HG02642 (cell line): ENCODE measurements at regions not wholly inside any gene's neighbourhood (a gene's known extent, or its start where the extent isn't known, plus 50 kb on each side); places are given as distances from the start of the nearest gene placed in this dataset.

ENCODE experiments used
- ATAC-seq: cut with Tn5 transposase; IDR thresholded peaks from one replicate; pipeline ENCODE4 v1.9.1; 2021; ENCODE audit warnings: mild to moderate bottlenecking; ENCODE audit not compliant: unreplicated experiment, poor library complexity

GRCh38 chr2:20150110-20150706, 74.7 kb downstream of the SDC1 start:
- ATAC-seq: no peak

GRCh38 chr2:20149703-20150030, 75.3 kb downstream of the SDC1 start:
- no peak for ATAC-seq

GRCh38 chr2:20148923-20149702, 75.8 kb downstream of the SDC1 start:
- no peak for ATAC-seq

- ATAC-seq: no peak
Observed at GRCh38 chr2:20148426-20148922, 76.5 kb downstream of the SDC1 start.

GRCh38 chr2:20147351-20147750, 77.6 kb downstream of the SDC1 start:
- no peak for ATAC-seq

GRCh38 chr2:20146401-20146800, 78.5 kb downstream of the SDC1 start:
- ATAC-seq: no peak

- ATAC-seq: peak; percentile 86
Observed at GRCh38 chr2:20145497-20146193, 79.3 kb downstream of the SDC1 start.

GRCh38 chr2:20144861-20145260, 80.1 kb downstream of the SDC1 start:
- no peak for ATAC-seq

GRCh38 chr2:20144196-20144595, 80.7 kb downstream of the SDC1 start:
- ATAC-seq: no peak

GRCh38 chr2:20143263-20143662, 81.7 kb downstream of the SDC1 start:
- ATAC-seq: no peak

GRCh38 chr2:20141806-20142205, 83.1 kb downstream of the SDC1 start:
- no peak for ATAC-seq

GRCh38 chr2:20141056-20141762, 83.7 kb downstream of the SDC1 start:
- no peak for ATAC-seq

GRCh38 chr2:20140321-20141055, 84.4 kb downstream of the SDC1 start:
- no peak for ATAC-seq

- no peak for ATAC-seq
Observed at GRCh38 chr2:20139407-20140172, 85.3 kb downstream of the SDC1 start.

- ATAC-seq: no peak
Observed at GRCh38 chr2:20138696-20139095, 86.2 kb downstream of the SDC1 start.

GRCh38 chr2:20137884-20138283, 86.5 kb upstream of the LAPTM4A start:
- ATAC-seq: no peak

- no peak for ATAC-seq
Observed at GRCh38 chr2:20137131-20137571, 85.7 kb upstream of the LAPTM4A start.

GRCh38 chr2:20136149-20136548, 84.7 kb upstream of the LAPTM4A start:
- ATAC-seq: no peak

- peak; percentile 87 for ATAC-seq
Observed at GRCh38 chr2:20135631-20136050, 84.2 kb upstream of the LAPTM4A start.
